HG02763 (cell line): ENCODE measurements at regions not wholly inside any gene's neighbourhood (a gene's known extent, or its start where the extent isn't known, plus 50 kb on each side); places are given as distances from the start of the nearest gene placed in this dataset.

Experiments used
- ATAC-seq: cut with Tn5 transposase; IDR thresholded peaks from one replicate; pipeline ENCODE4 v1.9.1; 2021; ENCODE audit warnings: mild to moderate bottlenecking, moderate library complexity; ENCODE audit not compliant: unreplicated experiment

DNA sequence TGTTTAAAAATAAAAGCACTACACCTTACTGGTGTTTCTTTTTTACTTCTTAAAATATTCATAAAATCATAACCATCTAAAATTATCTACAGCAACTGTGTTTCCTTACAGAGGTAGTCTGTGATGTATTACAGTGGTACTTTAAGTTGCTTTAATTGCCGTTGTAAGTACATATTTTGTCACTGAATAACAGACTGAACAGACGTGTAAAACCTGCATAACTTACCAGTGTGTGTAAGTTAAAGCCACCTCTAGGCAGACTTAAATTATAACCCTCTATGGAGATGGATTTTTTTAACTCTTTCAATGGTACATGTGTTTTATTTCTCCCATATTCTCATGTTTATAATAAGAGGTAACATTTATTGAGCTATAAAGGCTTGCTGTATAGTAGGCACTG lies 166.8 kb downstream of the NR4A2 start:
- no peak for ATAC-seq

DNA sequence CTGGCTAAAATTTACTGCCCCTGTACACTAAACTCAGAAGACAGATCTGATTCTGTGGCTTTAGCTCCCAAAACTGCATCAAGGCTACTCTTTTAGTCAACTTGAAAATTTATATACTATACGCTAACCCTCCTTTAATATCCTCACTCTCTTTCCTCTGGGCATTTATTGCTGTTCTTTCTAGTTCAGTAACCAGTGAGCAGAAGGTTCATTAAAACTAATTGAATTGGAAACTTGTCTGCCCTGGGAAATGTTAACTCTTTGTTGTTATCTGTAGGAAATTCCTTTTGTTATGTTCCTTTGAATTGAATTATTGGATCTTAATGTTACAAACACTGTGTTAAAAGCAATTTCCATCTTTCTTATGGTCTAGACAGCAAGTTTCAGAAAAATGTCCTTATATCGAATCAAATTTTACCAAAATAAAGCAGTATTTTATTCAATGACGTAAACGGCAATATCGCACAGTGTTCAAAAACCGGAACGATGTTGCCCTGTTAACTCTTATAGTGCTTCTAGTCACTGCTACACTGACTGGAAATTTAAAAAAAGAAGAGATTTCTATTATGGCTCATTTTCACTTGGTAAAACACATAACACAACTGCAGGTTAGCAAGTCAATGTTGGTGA lies 168.3 kb downstream of the NR4A2 start:
- ATAC-seq, result no peak

DNA sequence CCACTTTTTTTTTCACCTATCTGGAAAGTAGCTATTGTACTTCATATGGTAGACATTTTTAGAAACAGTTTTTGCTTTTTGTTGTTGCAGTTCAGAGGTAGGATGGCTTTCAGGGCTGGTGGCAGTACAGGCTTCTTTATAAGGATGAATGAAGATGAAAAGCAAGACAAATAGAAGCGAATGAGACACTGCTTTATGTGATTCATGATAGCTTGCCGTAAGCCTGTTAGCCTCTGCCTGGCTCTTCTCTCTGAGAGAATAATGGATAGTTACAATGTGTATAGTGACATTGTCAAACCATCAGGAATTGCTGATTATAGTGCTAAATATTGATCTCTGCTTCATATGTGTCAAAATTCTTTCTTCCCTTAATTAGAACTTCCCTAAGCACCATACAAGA lies 173.7 kb downstream of the NR4A2 start:
- ATAC-seq, result no peak

DNA sequence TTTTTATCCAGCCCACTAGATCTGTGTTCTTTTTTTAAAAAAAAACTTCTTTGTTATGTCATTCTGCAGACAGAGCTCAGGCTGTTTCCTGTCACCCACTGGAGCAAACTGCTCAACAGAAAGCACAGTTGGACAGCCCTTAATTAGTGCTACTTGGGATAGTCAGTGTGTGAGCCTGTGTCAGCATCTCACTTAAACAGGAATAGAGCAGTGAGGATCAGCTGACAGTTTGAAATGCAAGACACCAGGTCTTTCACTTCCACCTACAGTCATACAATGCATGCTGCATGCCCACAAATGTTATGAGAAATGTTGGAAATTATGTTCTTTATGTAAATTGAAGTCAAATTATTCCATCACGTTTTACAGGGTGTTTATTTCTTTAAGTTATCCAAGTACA lies 174.9 kb downstream of the NR4A2 start:
- ATAC-seq, result no peak

DNA sequence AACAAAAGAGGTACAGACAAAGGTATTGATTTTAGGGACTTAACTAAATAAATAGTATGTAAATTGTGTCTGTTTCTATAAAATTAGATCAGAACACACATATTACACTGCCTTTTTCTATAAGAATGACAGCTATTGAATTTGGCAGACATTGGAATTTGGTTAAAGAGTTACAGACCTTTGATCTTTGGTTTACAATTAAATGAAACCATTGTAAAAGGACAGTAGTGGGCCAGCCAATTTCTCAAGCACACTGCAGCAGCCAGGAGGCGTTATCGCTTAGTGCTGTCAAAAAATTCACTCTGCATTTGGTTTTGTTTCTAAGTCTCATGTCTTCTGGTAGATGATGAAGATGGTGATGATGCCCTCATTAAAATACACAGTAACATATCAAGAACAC lies 175.9 kb downstream of the NR4A2 start:
- ATAC-seq, result no peak

DNA sequence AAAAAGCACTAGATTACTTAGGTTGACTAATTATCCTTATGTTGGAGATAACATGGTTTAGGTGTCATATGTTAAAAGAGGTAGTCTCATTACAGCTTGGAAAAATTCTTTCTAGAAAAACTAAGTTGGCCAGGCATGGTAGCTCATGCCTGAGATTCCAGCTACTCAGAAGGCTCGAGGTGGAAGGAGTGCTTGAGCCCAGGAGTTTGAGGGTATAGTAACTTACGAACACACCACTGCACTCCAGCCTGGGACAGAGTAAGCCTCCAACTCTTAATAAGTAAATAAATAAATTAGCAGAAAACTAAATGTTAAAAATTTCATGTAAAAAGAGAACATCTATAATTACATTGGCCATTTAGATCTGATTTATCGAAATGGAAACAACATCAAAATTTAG lies 177.2 kb downstream of the NR4A2 start:
- no peak for ATAC-seq

DNA sequence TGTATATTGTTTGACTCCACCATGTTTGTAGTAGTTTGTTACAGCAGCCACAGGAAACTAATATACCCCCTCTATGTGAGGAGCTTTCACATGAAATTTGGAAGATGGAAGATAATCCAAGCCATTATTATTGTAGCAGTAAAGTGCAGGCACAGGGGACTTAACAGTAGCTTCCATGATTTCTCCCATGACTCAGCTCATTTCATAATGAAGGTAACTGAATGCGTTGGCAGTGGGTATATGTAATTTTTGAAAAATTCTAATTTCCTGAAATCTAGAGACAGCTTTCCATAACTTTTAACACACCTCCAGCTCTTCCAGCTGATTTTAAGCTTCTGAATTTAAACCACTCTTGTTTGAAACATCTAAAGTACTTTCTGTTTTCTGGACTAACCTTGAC lies 181.2 kb downstream of the NR4A2 start:
- no peak for ATAC-seq

DNA sequence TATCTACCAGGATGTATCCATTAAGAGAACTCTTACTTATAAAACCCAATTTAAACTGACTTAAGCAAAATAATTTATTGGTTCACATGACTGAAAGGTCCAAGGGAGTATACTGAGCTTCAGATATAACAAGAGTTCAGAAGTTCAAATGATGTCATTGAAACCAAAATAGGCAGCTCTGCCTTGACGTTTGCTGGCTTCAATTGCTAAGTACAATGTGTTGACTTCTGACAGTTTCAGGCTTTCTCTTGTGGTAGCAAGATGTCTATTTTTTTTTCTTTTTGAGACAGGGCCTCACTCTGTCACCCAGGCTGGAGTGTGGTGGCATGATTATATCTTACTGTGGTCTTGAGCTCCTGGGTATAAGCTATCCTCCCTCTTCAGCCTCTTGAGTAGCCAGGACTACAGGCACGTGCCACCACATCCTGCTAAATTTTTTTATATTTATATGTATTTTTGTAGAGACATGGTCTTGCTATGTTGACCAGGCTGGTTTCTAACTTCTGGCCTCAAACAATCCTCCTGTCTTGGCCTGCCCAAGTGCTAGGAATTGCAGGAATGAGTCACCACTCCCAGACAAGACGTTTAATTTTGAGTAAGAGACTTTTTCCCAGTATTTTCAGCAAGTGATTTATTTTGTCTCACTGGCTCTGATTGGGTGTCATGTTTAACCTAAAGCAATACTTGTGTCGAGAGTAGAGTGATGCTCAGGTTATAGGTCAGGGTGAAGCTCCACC lies 184.8 kb downstream of the NR4A2 start:
- ATAC-seq, result peak; percentile 56

DNA sequence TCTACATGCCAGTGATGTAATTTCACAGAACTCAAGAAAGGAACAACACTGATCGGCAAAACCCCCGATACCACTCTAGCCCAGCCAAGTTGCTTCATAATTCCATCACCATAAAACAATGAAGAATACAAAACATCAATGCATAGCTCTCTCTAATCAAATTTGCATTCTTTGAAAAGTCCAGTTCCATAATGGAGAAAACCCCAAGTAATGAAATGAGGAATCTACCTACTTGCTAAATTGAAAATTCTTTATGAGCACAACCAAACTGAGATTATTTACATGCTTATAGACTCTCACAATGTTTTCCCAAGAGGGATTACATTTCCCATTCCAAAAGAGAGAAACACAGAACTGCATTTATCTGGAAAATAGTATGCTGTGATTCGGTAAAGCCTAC lies 186.5 kb downstream of the NR4A2 start:
- no peak for ATAC-seq

DNA sequence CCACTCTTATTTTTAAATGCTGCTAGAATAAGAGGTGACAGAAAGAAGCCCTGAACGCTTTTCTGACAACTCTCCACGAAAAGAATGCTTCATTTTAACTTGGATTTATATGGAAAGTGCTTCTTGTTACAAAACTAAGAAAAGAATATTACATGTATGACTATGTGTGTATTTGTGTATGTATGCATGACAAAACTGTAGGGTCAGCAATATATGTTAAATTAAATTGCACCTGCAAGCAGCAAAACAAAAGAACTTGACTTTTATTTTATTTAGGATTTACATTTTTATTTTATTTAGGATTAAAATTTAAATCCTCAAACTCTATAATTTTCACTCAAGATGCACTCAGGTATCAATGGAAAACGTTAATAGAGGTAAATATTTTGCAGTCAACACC lies 187.1 kb downstream of the NR4A2 start:
- no peak for ATAC-seq

DNA sequence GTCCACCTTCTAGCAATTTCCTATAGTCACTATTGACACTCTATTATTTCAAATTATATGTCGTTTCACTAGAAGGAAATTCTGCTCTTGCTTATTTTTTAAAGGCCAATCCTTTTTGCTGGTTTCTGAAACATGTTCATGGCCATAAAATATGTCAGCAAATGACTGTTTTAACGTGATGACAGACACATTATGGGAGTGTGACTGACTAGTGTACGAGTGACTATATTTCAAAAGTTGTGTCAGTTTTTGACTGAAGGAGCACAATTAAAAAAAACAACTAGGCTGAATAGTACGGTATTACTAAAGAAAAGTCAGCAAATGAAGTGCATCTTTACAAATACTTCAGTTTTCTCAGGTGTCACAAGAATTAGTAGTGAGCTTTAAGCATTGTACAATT lies 196.0 kb downstream of the NR4A2 start:
- ATAC-seq, result no peak

DNA sequence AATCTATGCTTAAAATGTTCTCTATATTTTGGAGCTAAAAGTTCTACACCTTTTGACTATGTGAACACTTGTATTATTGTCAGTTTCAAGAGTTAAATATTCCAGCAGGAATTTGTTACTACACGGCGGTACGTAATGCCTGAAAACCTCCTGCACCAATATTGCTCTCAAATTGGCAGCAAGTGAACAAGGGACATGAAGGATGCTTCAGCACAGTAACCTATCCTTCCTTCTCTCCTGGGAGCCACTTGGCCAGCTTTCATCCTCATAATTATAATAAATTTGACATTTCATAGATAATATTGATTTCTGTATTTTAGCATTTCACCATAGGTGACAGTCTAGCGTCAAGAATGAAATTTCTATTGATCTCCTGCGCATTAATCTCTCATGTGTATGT lies 197.6 kb downstream of the NR4A2 start:
- ATAC-seq, result no peak

DNA sequence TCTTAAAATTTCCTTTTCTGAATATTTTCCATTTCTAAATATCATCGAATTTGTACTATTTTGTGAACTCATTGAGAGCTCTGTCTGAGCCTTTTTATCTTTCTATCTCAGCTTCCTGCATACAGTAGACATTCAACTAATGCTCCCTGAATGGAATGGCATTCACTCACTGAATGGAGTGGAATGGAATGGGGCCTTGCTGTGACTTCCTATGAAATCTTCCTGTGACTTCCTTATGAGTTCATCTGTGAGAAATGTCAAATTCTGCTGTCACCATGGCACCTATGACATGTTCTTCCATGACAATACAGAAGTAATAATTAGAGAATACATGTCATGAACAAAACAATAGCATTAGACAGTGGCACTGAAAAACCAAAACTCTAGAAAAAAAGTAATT lies 199.6 kb downstream of the NR4A2 start:
- no peak for ATAC-seq

DNA sequence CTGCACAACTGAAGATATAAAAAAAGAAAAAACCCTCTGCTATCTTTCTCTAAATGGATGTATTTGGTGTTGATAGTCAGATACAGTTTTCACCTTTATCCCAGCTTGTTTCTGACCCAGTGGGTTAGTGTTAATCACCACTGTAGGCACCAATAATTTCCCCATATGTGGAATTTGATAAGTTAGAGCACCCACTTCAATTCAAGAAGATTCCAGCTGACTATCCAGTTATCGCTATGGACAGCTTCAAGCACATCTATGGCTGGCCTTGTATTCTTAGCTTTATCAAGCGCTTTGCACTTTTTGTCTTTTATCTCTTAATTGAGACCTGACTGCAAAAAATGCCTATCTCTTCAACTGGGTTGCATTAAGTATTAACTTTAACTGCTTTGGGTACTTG lies 200.4 kb downstream of the NR4A2 start:
- no peak for ATAC-seq

DNA sequence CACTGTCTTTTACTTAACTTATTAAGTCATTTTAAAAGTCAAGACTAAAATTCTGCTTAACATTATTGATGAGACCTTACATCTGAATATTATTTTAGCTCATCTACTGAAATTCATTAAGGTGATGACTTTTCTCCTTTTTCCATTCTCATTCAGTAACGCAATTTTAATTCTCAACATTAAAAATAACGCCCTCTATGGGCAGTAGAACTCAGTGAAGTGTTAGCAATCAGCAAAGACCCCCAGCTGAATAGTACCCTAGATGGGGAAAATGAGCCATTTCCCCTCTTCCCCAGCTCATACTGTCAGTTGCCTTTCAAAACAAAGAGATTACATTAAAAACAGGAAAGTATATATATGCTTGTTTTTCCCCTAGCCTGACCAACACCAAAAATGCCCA lies 203.3 kb downstream of the NR4A2 start:
- ATAC-seq, result no peak

DNA sequence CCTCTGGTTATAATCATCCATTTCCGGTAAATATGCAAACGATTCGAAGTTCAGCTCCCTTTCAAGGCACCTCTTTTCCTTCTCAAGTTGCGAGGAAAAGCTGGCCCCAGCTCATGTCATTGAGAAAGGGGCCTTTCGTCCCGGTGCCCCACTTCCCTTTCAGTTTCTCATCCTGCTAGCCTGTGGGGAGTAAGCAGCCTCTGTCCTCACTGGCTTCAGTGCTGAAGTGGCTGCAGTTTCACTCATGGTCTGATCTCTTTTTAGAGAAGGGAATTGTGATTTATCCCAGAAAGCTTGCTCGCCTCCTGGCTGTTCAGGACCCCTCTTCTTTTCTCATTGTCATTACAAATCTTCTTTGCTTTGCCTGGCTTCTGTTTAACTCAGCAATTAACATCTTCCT lies 207.5 kb downstream of the NR4A2 start:
- ATAC-seq, result no peak

DNA sequence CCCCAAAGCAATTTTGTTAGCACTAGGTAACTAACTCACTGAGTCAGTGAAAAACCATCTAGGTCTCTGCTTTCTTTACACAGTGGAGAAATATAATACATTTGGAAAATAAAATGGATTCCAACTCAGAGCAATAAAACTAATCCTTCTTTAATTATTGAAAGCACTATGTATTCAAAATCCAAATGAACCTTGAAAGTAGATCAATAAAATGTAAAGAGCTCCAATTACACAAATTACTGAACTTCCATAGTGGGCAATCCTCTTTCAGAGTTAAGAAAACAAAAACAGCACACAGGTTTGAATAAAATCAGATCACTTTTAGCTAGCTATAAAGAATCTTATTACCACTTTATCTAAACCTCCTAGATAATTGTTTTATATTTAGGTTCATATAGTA lies 208.1 kb downstream of the NR4A2 start:
- no peak for ATAC-seq

DNA sequence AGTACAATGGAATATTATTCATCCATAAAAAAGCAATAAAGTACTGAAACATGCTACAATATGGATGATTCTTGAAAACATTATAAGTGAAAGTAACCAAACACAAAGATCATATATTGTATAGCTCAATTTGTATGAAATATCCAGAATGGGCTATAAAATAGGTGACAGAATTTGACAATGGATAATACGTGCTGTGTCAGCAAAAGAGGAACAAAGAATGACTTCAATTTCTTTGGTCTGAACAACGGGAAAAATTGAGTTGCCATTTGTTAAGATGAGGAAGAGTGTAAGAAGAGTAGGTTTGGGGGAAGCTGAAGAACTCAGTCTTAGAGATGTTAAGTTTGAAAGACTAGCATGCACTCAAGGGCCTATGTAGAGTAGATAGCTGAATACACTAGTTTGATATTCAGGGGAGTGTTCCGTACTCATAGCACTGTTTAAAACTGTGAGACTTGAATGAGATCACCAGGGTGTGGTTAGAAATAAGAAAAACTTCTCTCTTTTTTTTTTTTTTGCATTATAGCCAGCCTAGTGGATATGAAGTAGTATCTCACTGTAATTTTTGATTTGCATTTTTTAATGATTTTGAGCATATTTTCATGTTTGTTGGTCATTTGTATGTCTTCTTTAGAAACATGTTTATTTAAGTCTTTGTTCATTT lies 213.6 kb downstream of the NR4A2 start:
- no peak for ATAC-seq

DNA sequence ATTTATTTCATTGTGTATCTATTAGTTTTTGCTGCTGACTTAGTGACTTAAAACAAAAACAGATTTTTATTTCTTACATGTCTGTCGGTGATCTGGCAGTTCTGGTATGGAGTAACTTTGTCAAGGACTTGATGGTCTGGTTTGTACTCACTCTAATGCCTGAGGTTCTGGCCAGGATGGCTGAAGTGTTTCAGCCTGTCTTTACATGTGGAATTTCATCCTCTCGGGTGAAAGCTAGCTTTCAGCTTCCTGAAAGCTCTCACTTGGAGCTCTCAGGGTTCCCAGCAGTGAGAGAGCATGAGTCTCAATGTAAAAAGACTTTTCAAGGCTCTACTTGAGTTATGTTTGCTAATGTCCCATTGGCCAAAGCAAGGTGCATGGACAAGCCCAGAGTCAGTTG lies 216.4 kb downstream of the NR4A2 start:
- ATAC-seq, result no peak

DNA sequence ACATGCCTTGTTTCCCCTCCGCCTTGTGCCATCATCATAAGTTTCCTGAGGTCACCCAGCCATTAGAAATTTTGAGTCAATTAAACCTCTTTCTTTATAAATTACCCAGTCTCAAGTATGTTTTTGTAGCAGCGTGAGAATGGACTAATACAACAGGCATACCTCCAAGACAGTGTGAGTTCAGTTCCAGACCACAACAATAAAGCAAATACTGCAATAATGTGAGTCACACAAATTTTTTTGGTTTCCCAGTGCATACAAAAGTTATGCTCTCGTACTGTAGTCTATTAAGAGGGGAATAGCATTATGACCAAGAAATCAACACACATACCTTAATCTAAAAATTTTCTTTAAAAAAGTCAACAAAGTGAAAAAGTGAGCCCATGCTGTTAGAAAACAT lies 217.2 kb downstream of the NR4A2 start:
- ATAC-seq, result no peak

DNA sequence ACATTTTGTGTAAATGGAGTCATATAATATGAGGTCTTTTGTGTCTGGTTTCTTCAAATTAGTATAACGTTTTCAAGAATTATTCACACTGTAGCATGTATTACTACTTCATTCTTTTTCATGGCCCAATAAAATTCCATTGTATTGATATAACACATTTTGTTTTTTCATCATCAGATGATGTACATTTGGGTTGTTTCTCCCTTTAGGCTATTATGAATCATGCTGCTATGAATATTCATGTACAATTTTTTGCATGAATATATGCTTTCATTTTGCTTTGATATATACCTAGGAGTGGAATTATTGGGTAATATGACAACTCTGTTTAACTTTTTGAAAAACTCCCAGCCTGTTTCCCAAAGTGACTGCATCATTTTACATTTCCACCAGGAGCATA lies 220.2 kb downstream of the NR4A2 start:
- ATAC-seq, result no peak

DNA sequence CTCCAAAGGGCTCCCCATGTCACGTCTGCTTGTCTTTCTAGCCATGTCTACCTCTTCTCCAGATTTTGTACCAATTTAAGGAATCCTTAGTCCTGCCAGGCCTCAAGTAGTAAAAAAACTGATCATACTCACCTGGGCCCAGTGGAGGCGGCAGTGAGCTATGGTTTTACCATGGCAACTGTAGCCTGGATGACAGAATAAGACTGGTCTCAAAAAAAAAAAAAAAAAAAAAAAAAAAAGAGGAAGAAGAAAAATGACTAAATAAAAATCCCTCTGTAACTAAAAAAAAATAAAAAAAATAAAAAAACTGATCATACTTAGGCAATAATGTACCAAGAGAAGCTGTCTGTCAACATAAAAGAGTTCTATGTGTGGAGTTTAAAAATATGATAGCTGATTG lies 221.6 kb downstream of the NR4A2 start:
- peak; percentile 96 for ATAC-seq
